ENCODE measurements at regions not wholly inside any gene's neighbourhood (a gene's known extent, or its start where the extent isn't known, plus 50 kb on each side); places are given as distances from the start of the nearest gene placed in this dataset.
"Not testable (repeated sequence)": the region's sequence is repeated elsewhere in the genome, so short reads cannot be mapped to it uniquely, and the experiment has no call there.

DNA sequence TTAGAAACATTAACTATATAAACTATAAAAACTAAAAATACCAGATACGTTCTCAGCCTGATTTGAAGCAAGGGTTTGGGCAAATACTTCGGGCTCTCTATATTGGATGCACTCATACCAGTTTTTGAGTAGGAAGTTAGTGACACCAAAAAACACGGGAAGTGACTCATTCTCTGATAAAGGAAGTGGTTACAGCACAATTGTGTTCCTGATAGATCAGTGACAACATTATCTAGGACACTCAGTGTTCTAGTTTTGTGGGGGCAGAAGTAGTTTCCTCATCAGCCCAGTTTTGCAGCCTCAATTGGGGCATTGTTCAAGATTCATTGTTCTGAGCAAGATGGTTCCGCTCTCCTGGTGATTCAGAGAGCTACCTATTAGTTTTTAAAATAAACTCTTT is 469.6 kb upstream of the DPPA4 start:
- peak; percentile 29 to 84 (median 66) for DNase-seq

DNA sequence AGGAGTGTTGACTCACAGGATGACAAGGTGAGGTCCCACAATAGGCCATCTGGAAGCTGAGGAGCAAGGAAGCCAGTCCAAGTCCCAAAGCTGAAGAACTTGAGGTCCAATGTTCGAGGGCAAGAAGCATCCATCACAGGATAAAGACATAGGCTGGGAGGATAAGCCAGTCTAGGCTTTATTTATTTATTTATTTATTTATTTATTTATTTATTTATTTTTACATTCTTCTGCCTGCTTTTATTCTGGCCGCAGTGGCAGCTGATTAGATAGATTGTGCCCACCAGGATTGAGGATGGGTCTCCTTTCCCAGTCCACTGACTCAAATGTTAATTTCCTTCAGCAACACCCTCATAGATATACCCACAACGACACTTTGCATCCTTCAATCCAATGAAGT is 472.2 kb upstream of the DPPA4 start:
- DNase-seq: no peak

- DNase-seq: no peak
Measured at GRCh38 chr3:109818081-109818480, 480.7 kb upstream of the DPPA4 start.

DNA sequence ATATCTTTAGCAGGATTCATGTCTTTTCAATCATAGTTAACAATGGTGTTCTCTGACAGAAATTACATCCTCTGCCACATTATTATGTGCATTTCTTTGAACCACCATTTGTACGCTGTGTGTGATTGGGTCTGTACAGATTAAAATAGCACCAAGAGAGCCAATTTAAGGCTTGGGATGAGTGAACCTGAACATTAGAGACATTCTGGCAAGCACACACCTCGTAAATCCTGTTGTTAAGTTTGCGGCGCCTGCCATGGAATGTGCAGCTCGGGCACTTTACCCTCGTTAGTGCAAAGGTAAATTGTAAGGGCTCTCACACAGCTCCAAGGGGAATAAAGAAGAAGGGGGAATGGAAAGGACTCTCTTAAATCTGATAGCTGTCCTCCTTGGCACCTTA is 482.4 kb upstream of the DPPA4 start:
- DNase-seq: no peak

DNA sequence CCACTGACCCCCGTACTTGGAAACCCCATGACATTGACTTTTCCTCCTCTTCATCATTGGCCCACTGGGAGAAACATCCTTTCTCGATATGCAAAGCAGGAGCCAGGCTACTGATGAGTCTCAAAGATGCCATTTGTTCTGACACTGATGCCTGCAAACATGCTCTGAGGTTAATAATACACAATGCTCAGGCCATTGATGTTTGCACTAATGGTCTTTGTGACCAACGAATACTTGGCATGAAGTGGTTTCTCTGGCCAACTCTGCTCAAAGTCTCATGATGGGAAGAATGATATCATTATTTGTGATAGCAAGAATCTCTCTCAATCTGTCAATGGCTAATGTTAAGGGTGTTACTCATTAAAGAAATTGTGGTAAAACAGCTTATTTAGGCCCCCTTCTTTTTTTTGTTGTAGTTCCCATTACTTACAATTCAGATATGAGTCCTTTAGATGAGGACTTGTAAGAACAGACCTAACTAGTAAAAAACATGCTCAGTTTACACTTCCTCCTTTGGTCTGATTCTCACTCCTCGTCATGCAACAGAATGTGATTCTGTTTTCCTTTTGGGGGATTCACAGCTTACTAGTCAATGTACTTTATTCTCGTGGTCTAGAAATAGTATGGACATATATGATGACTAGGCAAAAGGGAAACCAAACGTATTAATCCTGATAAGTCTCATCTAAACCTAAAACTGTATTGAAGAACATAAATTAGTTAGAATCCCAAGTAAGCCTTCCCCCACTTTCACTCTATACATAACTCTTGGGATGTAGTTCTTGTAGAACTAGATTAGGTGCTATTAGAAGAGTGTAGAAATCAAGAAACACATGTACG is 488.8 kb upstream of the DPPA4 start:
- DNase-seq: no peak

- DNase-seq: no peak
Measured at GRCh38 chr3:109831403-109831802, 494.1 kb upstream of the DPPA4 start.

GRCh38 chr3:109835958-109836357 is 498.6 kb upstream of the DPPA4 start:
- no peak for DNase-seq

- no peak for DNase-seq
Measured at GRCh38 chr3:109851854-109852253, 514.5 kb upstream of the DPPA4 start.

- DNase-seq: no peak
Measured at GRCh38 chr3:109852283-109852682, 514.9 kb upstream of the DPPA4 start.

GRCh38 chr3:109853077-109853731 is 515.9 kb upstream of the DPPA4 start:
- DNase-seq: no peak

- DNase-seq: no peak
Measured at GRCh38 chr3:109863701-109864100, 526.4 kb upstream of the DPPA4 start.

- DNase-seq: no peak
Measured at GRCh38 chr3:109864452-109864851, 527.1 kb upstream of the DPPA4 start.

GRCh38 chr3:109869586-109869985 is 532.2 kb upstream of the DPPA4 start:
- no peak for DNase-seq

DNA sequence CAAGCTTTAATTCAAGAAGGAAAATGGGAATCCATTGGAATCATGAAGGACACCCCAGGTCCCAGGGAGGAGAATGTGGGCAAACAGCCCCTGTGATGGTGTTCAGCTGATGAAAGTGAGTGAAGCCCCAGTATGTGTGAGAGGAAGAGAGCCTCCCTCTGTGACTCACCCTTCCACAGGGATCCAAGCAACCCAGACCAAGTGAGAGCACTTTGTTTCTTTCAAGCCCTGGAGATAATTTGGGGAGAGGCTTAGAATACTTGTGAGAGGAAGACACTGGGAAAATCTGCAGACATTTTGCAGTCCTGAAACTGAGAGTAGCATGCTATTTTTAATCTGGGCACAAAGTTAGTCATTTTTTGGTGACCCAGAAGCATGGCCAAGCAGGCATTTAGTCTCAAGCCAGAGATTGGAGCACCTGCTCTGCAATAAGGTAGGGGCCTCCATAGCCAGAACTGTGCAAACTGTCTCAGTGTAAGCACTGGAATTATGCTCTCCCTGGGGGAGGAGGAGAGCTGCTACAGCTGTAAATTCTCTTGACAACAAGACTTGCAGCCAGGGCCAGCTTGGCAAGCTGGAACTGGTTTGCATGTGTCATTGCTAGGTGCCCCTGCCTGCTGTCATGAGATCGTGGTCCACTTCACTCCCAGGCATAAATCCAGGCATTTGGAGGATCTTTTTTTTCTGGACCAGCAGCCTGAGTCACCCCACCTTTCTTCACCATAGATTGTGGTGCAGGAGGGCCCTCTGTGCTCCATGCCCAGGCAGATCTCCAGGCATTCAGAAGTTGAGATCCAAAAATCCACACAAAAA is 537.8 kb upstream of the DPPA4 start:
- DNase-seq: no peak

DNA sequence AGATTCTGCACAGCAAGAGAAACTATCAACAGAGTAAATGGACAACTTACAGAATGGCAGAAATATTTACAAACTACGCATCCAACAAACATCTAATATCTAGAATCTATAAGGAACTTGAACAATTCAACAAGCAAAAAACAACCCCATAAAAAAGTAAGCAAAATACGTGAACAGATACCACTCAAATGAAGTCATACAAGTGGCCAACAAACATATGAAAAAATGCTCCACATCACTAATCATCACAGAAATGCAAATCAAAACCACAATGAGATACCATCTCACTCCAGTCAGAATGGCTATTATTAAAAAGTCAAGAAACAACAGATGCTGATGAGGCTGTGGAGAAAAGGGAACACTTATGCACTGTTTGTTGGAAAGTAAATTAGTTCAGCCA is 540.3 kb upstream of the DPPA4 start:
- not testable (repeated sequence) for DNase-seq

DNA sequence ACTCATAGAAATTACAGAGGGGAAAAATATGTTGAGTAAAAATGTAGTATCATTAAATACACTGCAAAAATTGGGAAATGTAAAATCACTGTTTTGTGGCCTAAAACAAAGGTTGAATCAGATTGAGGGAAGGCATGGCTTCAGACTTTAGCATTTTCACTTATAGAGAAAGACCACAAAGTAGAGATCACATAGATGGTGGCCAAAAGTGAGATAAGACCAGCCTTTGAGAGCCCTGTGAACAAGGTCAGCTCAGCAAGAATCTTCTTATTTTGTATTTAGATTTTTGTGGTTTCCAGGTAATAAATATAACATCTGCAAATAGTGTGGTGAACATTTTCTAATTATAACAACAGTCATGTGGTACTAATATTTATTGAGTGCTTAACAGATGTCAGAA is 544.8 kb upstream of the DPPA4 start:
- no peak for DNase-seq

- no peak for DNase-seq
Measured at GRCh38 chr3:109887293-109887692, 549.9 kb upstream of the DPPA4 start.

- DNase-seq: no peak
Measured at GRCh38 chr3:109888026-109888425, 550.7 kb upstream of the DPPA4 start.

- no peak for DNase-seq
Measured at GRCh38 chr3:109897734-109898133, 560.4 kb upstream of the DPPA4 start.

DNA sequence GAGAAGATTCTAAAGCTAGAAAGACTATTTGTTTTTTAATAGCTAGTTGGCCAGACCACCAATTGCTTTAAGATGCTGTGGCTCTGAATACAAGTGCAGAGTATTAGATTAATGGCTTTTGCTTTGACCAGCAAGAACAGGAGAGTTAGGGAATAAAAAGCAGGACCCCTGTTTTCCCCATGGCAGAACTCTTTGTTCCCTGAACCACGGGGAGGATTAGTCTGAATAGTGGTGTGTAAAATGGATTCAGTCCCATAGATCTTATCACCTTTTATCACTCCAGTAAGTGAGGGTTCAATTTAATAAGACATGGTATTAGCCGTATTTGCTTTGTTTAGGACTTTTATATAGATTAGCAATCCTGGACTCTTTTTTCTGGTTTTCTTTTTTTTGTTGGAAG is 562.6 kb upstream of the DPPA4 start:
- no peak for DNase-seq

GRCh38 chr3:109900783-109901182 is 563.4 kb upstream of the DPPA4 start:
- DNase-seq: no peak

DNA sequence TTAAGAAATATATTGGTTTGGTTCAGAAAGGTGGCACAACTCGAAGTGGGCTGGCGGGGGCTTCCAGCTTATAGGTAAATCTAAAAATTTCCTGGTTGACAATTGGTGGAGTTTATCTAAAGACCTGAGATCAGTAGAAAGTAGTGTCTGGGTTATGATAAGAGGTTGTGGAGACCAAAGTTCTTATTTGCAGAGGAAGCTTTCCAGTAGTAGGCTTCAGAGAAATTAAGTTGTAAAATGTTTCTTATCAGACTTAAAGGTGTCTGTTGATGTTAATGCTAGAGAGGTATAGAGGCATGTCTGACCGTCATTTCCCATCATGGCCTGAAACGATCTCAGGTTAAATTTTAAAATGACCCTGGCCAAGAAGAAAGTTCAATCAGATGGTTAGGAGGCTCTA is 565.2 kb upstream of the DPPA4 start:
- DNase-seq: no peak

DNA sequence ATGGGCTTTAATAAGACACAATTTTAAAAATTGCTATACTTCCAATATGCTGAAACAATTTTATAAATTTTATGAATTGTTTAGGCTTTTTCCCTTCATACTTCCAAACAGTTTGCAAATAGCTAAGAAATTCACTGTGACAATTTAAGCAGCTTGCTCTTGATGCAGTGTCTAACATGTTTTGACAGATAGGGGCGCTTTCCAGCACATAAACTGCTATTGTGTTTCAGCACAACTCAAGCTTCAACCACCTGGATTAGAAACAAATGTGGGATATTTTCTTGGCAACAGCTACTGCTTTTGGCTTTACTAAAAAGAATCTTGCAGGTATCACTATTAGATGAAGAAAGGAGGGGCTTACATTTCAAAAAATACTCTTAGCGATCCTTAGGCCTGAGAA is 565.8 kb upstream of the DPPA4 start:
- DNase-seq: no peak

DNA sequence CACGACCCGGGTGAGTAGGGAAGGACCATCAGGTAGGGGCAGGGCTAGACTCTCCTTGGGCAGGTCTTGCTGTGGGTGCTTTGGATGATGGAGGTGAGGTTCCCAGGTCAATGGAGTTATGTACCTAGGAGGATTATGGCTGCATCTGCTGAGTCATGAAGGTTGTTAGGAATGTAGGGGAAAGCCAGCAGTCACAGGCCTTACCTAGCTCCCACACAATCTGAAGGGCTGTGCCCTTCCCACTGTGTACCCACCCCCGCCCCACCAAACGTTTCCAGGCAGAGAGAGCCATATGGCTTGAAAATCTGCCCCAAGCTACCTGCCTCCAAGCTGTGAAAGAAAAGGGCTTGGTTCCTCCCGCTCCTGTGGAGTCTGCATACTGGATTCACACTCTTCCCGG is 573.4 kb upstream of the DPPA4 start:
- no peak for DNase-seq

All from suppressor macrophage (primary cell).